ENCODE measurements at regions not wholly inside any gene's neighbourhood (a gene's known extent, or its start where the extent isn't known, plus 50 kb on each side); places are given as distances from the start of the nearest gene placed in this dataset.
"Not testable (repeated sequence)": the region's sequence is repeated elsewhere in the genome, so short reads cannot be mapped to it uniquely, and the experiment has no call there.

DNA sequence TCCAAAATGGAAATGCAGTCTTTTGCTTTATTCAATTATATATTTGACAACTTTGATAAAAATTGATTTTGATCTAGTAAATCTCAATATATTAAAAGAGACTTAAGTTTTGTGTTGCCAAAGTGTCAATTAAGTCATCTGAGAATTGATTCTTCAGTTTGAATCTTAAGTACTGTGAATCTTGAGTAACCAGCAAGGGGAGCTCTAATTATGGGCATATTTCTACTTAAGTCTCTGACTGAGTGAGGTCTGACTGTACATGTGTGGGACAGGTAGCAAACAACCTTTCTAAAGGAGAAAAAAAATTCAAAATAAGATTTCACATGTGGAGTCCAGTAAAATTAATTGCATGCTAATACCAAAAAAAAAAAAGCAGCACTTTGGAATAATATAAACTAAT, 503.7 kb upstream of the SLC8A1 start:
- DNase-seq: no peak

DNA sequence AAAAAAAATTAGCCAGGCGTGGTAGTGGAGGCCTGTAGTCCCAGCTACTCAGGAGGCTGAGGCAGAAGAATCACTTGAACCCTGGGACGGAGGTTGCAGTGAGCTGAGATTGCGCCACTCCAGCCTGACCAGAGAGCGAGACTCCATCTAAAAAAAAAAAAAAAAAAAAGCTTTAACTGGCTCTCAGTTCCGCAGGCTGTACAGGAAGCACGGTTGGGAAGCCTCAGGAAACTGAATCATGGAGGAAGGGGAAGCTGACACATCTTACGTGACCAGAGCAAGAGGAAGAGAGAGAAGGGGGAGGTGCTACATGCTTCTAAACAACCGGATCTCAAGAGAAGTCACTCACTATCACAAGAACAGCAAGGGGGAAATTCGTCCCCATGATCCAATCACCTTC, 505.6 kb upstream of the SLC8A1 start:
- DNase-seq: no peak

DNA sequence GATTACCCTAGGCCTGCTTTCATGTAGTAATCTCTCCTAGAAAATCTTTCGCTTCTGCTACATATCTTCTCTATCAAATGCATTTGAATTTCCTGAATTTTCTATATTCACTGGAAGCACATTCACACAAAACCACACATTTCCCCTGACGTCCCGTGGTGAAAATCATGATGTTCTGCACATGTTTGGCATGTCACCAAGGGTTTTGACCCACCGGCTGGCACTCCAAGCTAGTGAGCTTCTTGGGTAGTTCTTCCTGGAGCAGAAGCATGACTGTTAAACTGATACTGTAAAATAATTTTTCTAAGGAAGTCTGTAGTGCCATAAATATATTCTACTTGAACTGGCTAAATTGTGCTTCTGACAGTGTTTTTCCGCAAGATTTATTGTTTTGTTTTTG, 510.1 kb upstream of the SLC8A1 start:
- no peak for DNase-seq

DNA sequence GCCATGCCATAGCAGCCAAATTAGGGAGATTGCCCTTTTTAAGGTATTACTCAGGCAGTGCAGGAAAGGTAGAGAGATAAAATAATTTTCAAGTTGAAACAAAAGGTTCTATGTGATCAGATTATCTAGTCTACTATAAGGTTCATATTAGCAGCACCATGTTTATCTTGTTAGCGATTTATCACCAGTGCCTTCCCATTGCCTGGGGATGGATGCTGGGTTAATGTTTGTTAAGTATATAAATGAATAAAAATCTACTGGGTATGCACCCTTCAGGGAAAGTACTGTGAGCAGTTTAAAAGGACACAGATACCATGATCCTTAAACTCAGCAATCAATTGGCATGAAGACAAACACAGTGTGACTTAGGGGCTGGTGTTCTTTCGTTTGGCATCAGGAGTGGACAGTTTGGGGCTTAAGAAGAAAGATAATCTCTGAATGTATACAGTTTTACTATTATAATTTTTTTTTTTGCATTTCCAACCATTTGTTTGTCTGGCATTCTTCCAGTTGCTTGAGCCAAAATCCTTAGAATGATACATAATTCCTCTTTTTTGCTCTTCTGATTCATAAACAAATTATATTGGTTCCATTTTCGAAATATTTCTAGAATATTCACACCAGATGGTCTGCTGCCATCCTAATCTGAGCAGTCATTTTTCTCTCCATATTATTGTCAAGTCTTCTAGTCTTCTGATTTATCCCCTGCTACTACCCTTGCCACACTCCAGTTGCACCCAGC, 512.8 kb upstream of the SLC8A1 start:
- DNase-seq: no peak

DNA sequence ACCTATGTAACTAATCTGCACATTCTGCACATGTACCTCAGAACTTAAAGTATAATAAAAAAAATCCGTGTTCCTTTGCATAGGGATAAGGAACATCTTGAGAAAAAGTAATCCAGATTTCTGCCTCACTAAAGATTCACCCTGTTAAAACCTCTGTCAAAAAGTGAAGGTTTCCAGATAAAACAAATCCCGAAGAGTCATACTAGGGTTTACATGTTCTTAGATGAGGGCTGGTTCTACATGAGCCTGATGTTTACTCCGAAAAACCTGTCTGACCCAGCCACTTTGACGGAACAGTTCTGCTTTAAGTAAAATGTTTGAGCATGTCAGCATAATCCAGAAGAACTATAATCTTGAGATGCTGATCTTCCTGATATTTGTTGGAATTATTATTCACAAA, 515.6 kb upstream of the SLC8A1 start:
- no peak for DNase-seq

DNA sequence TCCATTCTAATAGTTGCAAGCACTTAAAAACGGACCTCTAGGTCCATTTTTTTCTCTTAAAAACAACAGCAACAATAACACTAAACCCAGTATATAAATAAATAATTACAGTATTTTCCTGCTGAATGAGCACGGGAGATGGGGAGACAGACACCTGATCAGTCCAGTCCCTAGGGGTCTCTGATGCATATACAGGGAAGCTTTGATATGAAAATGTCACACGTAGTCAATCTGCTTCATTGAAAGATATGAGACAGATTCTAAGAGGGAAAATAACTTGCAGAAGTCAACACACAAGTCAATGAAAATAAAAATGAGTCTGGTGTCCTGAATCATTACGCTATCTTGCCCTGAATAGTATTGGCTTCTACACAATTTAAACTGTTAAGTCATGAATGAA, 523.3 kb upstream of the SLC8A1 start:
- no peak for DNase-seq

DNA sequence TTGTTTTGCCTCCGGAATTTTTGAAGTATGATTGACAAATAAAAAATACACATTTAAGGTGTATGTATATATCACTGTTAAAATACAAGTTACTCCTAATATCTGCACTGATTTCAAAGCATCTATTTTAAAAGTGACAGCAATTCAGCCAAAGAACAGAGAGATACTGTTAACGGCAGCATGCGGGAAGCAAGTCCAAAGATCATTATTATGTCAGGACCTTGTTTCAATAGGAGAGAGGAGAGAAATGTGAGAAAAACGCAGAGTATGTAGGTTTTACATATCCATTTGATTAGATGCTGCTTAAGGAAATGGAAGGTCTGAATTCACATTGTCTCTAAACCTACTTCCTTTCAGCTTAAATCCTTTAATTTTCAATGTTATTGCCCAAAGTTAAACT, 545.5 kb upstream of the SLC8A1 start:
- DNase-seq: no peak

DNA sequence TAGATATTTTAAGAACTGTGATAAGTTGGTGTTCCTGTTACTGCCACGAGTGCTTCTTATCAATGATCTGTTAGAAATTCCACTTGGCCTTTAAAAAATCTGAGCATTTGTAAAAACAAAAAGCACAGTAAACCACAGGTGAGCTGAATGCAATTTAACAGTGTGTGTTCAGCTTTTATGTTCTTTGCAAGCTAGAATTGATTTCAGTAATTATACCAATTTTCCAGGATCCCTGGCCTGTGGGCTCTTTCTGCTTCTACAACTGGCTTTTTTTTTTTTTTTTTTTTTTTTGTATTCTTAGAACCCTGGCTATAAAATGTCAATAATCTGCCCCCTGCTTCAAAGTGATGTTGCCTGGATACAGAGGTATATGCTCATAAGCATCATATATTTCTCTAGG, 548.5 kb upstream of the SLC8A1 start:
- no peak for DNase-seq

DNA sequence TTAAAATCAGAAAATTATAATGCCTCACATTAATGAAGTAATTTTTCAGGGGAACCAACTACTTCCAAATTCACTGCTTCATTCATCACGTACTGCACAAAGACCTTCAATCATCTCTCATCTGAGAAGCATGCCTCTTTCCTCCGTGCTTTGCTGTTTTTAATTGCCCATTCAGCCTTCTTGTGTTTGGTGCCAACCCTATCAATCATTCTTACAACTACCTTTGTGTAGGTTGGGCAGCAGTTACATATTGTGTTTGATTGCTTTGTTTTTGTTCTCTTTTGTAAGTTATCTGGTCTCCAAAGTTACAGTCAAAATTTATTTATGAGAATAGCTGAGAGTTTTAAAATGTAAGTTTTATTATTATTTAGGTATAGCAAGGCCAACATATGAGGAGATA, 549.0 kb upstream of the SLC8A1 start:
- DNase-seq: no peak

DNA sequence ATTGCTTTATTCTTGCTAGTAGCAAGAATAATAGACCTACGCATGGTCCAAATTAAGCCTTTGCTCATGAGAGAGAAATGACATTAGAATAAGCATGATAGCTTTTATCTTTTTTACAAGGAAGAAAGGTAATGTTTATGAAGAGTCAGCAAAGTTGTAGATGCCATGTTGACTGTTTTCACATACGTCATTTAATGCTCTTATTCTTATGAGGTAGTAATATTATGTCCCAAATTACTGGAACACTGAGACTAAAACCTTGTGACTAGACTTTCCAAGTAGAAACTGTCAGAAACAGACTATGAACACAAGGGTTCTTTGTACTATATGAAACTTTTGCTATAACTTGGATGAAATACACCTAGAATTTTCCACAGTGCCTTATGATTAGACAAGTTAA, 552.8 kb upstream of the SLC8A1 start:
- no peak for DNase-seq

DNA sequence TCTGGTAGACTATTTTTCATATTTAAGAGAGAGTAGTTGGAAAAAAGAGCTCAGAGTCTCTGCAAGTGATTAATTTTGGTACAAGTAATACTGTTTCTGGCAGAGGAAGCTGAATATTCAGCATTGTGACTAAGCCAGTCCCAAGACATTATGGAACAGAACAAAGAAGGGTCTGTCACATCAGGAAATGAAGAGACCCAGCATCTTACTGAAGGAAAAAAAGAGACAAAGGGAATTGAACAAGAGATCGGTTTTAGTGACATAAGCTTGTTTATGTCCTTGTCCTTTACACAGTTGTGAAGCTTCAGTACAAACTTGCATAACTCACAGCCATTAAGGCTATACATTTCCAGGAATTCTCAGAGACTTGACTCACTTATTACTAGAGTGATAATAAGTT, 568.5 kb upstream of the SLC8A1 start:
- no peak for DNase-seq

DNA sequence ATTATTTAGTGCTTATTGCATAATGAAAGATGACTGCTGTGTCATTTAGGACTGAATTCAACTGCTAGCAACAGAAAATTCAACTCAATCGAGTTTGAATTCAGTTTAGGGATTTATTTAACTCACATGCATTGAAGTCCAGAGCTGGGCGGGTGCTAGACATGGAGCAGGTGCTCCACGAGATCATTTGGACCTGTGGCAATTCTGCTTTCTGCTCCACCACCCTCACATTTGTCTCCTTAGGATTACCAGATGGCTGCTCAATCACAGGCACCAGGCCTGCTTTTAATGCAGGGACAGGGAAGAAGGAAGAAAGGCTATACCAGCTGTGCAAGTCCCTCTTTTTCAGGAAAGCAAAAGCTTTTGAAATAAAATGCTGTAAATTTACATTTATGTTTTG, 572.9 kb upstream of the SLC8A1 start:
- no peak for DNase-seq

DNA sequence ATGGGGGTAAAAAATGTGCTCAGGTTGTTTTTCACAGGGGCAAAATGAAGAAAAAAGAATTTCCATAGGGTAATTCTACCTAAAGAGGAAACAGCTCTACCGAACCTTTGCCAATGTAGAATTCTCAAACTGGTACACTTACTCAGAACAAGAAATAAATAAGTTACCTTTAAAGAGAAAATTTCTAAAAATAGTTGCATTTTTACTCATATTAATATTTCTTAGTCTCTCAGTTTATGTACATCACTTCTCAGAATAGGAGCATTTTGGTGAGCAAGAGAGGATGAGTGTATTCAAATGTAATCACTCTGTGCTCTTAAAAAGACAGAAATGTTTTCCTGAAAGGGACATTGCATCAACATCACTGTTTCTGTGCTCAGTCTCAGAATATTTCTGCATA, 574.7 kb upstream of the SLC8A1 start:
- no peak for DNase-seq

DNA sequence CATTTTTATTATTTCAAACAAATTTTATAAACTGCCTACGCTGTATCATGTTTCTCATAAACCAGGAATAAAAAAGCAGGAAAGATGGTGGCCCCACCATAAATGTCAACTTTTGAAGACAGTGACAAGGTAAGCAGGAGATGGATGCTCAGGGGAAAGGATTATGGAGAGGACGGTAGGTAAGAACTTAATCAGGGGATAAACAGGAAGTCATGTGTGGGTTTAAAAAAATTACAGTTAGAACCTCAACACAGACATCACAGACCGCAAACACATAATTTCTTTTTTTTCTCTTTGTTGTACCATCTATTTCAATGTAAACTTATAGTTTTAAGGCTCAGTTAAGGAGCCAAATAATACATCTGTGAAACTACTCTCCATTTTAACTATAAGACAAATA, 575.2 kb upstream of the SLC8A1 start:
- no peak for DNase-seq

DNA sequence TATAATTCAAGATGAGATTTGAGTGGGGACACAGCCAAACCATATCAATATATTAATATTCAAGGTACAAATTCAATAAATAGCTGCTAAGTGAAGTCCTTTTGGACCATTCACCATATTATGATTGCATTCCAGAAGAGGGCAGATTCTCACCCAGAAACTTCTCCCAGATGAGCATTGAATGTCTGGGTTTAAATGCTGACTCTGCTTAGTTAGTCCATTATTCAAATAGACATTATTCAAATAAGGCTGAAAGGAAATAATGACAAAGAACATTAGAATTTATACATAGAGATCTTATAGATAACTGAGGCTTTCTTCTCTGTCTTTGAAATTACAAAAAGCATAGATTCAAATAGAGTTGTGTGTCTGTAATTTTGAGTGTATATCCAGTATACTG, 579.4 kb upstream of the SLC8A1 start:
- DNase-seq: no peak

DNA sequence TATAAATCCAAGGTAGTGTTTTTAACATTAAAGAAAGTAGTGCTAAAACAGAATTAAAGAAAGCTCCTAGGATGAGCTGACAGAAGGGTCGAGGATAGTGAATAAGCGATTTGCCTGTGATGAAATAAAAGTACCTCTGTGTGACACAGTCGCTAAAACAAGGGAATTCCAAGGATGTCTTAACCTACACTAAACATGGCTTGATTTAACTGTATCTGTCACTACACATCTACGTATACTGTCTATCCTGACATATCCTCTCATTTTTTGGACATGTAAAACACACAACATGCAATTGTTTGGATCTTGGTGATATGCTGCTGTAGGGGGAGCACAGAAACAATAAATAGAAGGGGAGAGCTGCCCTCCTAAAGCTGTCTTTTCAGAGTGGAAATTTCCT, 580.8 kb upstream of the SLC8A1 start:
- no peak for DNase-seq

DNA sequence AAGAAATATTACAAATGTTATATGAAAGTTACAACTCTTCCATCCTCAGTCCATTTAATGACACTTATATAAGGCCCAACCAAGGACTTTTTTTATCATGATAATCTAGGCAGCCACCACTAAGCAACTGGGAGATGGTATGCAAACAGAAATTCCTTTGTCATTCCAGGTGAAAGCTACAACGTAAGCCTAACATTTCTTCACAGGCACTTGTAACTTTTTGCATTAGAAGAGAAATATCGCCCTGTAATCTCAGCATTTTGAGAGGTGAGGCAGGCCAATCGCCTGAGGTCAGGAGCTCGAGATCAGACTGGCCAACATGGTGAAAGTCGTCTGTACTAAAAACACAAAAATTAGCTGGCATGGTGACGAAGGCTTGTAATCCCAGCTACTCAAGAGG, 581.2 kb upstream of the SLC8A1 start:
- no peak for DNase-seq

DNA sequence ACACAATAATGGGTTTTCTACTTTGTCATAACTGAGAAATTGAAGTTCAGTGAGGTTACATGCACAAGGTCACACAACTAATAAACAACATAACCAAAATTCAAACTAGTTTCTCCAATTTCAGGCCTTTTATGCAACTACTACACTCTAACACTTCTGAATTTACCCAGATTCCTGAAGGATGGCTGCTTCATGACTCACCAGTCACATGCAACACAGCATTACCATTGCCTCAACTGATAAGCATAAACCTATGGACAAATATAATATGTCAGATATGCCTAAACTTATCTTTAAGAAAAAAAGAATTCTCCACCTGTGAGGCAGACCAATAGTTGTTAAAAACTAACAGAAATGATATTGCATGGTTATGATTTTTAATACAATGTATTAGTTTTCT, 586.5 kb upstream of the SLC8A1 start:
- no peak for DNase-seq

DNA sequence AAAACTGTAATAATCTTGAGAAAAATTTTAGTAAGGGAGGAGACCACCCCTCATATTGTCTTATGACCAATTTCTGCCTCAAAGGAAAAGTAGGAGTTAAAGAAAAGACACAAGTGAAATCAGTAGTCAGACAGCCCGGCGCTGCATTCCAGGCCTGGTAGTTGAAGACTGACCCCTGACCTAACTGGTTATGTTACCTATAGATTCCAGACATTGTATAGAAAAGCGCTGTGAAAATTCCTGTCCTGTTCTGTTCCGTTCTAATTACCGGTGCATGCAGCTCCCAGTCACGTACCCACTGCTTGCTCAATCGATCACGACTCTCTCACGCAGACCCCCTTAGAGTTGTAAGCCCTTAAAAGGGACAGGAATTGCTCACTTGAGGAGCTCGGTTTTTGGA, 587.9 kb upstream of the SLC8A1 start:
- DNase-seq: not testable (repeated sequence)

DNA sequence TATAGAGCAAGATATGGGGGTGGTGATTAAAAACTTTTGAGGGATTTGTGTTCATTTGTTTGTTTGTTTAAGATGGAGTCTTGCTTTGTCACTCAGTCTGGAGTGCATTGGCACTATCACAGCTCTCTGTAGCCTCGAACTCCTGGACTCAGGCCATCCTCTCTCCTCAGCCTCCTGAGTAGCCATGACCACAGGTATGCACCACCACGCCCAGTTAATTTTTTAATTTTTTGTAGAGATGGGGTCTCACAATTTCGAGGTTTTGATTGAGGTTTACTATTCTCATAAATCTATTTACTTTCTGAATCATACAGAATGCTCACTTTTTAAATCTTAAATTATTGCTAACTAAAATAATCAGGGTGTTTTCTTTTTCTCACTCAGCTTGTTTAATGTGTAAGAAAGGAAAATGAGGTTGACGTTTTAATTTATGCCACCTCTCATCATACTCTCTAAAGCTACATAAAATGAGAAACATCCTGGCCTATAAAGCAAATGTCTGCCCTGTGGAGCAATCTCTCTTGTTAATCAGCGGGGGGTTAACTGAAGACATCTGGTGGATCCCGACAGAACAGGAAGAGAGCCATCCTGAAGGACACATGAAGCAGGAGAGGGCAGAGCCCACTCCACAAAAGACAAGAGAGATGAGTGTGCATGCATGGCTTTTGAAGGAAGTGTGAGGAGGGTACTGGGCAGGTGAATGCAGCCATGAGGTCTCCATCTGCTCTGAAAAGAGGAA, 589.1 kb upstream of the SLC8A1 start:
- no peak for DNase-seq

DNA sequence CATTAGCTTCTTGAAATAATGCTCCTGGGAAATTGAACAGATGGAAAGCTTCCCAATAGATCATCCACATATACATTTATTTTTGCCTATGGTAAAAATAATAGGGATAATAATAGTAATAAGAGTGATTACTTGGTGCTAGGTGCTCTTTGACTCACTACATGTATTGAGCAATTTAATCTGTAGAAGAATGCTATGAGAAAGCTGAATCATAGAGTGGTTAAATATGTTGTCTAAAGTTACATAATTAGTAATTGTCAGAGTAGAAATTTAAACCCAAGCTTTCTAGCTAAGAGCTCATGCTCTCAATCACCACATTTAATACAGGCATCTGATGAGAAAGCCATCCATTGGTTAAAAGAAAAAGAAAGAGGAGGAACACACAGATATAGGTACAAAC, 590.5 kb upstream of the SLC8A1 start:
- no peak for DNase-seq

DNA sequence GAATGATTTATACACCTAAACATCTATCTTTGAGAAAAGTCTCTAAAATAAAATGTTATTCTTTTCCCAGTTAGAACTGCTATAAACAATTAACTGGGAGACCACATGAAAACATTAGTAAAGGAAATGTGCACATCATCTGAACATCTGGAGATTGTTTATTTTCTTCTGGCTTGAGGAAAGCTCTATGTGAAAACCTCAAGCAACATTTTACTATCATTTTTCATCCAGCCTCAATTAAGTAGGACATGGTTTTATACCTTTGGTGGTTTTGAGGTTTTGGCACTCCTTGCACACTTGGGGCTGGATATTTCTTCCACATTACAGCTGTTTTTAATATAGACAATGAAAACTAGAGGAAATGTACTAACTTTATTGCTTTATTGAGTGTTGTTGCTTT, 609.5 kb upstream of the SLC8A1 start:
- DNase-seq: no peak

DNA sequence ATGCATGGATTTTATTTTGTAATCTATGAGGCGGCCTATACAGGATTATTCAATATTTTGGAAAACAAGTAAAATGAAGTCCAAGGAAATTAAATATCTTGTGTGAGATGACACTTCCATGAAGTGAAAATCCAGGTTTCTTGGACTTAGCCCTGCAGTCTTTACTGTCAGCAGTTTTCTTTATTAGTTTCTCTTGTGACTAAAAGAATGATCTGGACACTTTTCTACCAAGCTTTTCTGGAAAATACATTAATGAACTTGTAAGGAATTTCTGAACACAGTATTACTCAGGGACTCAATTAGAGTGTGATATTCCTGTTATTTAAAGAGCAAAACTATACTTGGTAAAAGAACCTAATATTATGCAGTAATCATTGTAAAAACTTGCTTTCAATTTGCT, 610.4 kb upstream of the SLC8A1 start:
- DNase-seq: no peak

DNA sequence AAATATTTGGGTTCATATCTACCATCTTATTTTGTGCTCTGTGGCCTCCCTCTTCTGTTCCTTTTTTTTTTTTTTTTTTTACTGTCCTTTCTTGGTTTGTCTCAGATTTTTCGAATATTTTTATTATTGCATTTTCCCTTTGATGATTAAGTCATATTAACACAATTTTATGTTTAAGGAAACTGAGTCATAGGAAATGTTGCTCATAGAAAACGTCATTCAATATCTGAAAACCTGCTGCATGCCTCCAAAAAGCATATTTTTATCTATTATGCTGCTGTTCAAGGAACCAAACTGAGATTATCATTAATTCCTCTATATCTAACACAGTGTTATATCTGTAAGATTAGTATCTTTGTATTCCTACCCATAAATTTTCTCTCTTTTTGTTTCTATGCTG, 614.3 kb upstream of the SLC8A1 start:
- no peak for DNase-seq

DNA sequence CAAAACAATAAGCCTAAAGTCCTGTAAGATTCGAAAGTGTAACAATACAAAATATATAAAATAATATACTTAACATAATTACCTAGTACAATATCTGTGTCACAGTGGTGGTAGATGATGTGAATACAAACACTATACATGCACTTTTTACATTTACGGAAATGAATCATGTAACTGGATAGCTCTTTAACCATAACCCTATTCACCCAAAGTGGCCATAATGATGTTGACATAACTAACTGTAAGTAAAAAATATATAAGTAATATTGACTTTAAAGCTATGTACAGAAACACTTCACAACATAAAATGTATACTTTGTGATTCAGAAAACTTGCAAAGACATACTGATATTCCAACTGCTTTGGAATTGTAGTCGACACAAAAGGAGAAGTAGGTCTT, 616.9 kb upstream of the SLC8A1 start:
- no peak for DNase-seq

Data from stimulated activated CD4-positive, alpha-beta T cell treated with anti-CD3 and anti-CD28 coated beads, Interleukin-4, amount 100 ng/mL, for 1 hour (primary cell).